ENCODE measurements at regions not wholly inside any gene's neighbourhood (a gene's known extent, or its start where the extent isn't known, plus 50 kb on each side); places are given as distances from the start of the nearest gene placed in this dataset.

- Histone ChIP-seq H3K27me3 (ENCODE audit: insufficient read depth, low read depth, low read length) (no peaks in the 10 kb centered on the region), H2AFZ (ENCODE audit: low read depth, low read length) (no peak overlapping the region), H3K4me3 (ENCODE audit: low read length) (no peak overlapping the region), H3K36me3 (ENCODE audit: insufficient read depth, low read length) (no peaks in the 10 kb centered on the region), H3K9me2 (ENCODE audit: insufficient read depth, low read length) (no peaks in the 10 kb centered on the region), H3K27ac (ENCODE audit: low read length) (no peak overlapping the region), H4K20me1 (ENCODE audit: insufficient read depth) (no peaks in the 10 kb centered on the region), H3K9ac (ENCODE audit: low read length) (no peak overlapping the region), H3K4me2 (ENCODE audit: low read length) (no peak overlapping the region), H3K9me3 (ENCODE audit: low read length) (no peaks in the 10 kb centered on the region), H3K79me2 (replicated peaks; ENCODE audit: insufficient read depth, low read length) (no peaks in the 10 kb centered on the region), H3F3A (ENCODE audit: insufficient read depth, low read length, poor library complexity, severe bottlenecking) (no peaks in the 10 kb centered on the region)
- TF ChIP-seq POLR2AphosphoS5 (IDR thresholded peaks at IDR 0.05) (no peak), CTCF (IDR thresholded peaks at IDR 0.05; ENCODE audit: poor library complexity, severe bottlenecking) (no peak), RAD21 (conservative IDR thresholded peaks at IDR 0.05) (no peak), REST (IDR thresholded peaks at IDR 0.05; ENCODE audit: borderline replicate concordance) (no peak), MXI1 (conservative IDR thresholded peaks at IDR 0.05; ENCODE audit: poor library complexity, severe bottlenecking) (no peak), EP300 (conservative IDR thresholded peaks at IDR 0.05; ENCODE audit: poor library complexity, severe bottlenecking) (no peak), SMC3 (conservative IDR thresholded peaks at IDR 0.05; ENCODE audit: poor library complexity) (no peak), EZH2 (IDR thresholded peaks at IDR 0.05; ENCODE audit: borderline replicate concordance, insufficient read depth, low read length, poor library complexity, severe bottlenecking) (no peak), TAF1 (IDR thresholded peaks at IDR 0.05; ENCODE audit: low read depth) (no peak)
Measured at GRCh38 chr3:110821586-110821985, 250.0 kb upstream of the NECTIN3 start.

GRCh38 chr3:110822971-110823370, 248.6 kb upstream of the NECTIN3 start:
- H3K9me2 ChIP-seq (ENCODE audit: insufficient read depth, low read length): no peaks in the 10 kb centered on the region
- no peak overlapping the region for H3K9ac ChIP-seq (ENCODE audit: low read length)
- H3K4me3 ChIP-seq (ENCODE audit: low read length): no peak overlapping the region
- no peak overlapping the region for H3K27ac ChIP-seq (ENCODE audit: low read length)
- H3K27me3 ChIP-seq (ENCODE audit: insufficient read depth, low read depth, low read length): no peaks in the 10 kb centered on the region
- H3K4me2 ChIP-seq (ENCODE audit: low read length): no peak overlapping the region
- no peaks in the 10 kb centered on the region for H3F3A ChIP-seq (ENCODE audit: insufficient read depth, low read length, poor library complexity, severe bottlenecking)
- H2AFZ ChIP-seq (ENCODE audit: low read depth, low read length): no peak overlapping the region
- H3K36me3 ChIP-seq (ENCODE audit: insufficient read depth, low read length): no peaks in the 10 kb centered on the region
- no peaks in the 10 kb centered on the region for H3K79me2 ChIP-seq (replicated peaks; ENCODE audit: insufficient read depth, low read length)
- H4K20me1 ChIP-seq (ENCODE audit: insufficient read depth): no peaks in the 10 kb centered on the region
- no peaks in the 10 kb centered on the region for H3K9me3 ChIP-seq (ENCODE audit: low read length)
- TF ChIP-seq REST (IDR thresholded peaks at IDR 0.05; ENCODE audit: borderline replicate concordance) (no peak), MXI1 (conservative IDR thresholded peaks at IDR 0.05; ENCODE audit: poor library complexity, severe bottlenecking) (no peak), EP300 (conservative IDR thresholded peaks at IDR 0.05; ENCODE audit: poor library complexity, severe bottlenecking) (no peak), POLR2AphosphoS5 (IDR thresholded peaks at IDR 0.05) (no peak), CTCF (IDR thresholded peaks at IDR 0.05; ENCODE audit: poor library complexity, severe bottlenecking) (no peak), SMC3 (conservative IDR thresholded peaks at IDR 0.05; ENCODE audit: poor library complexity) (no peak), EZH2 (IDR thresholded peaks at IDR 0.05; ENCODE audit: borderline replicate concordance, insufficient read depth, low read length, poor library complexity, severe bottlenecking) (no peak), RAD21 (conservative IDR thresholded peaks at IDR 0.05) (no peak), TAF1 (IDR thresholded peaks at IDR 0.05; ENCODE audit: low read depth) (no peak)
